Uterus (tissue), 2 donors: ENCODE measurements at regions not wholly inside any gene's neighbourhood (a gene's known extent, or its start where the extent isn't known, plus 50 kb on each side); places are given as distances from the start of the nearest gene placed in this dataset.

Experiments used
- POLR2A ChIP-seq, 2 donors: fragments of 450-650 bp; IDR thresholded peaks; one replicate each; pipeline ENCODE4 v1.6.1; 2016; ENCODE audit warnings: antibody characterized with exemption in 2 of 2, mild to moderate bottlenecking in 1 of 2, moderate library complexity in 1 of 2
- TF ChIP-seq, protein P1 (sequence below), 4 experiments: fragments of 200-600 bp in 2 of 4; fragments of 450-650 bp in 2 of 4; sonication (generic) in 2 of 4; IDR thresholded peaks; one replicate each; pipeline ENCODE4 v1.5.1; 2016 to 2019; ENCODE audit warnings: antibody characterized with exemption in 4 of 4, mild to moderate bottlenecking in 2 of 4, moderate library complexity in 1 of 4

DNA sequence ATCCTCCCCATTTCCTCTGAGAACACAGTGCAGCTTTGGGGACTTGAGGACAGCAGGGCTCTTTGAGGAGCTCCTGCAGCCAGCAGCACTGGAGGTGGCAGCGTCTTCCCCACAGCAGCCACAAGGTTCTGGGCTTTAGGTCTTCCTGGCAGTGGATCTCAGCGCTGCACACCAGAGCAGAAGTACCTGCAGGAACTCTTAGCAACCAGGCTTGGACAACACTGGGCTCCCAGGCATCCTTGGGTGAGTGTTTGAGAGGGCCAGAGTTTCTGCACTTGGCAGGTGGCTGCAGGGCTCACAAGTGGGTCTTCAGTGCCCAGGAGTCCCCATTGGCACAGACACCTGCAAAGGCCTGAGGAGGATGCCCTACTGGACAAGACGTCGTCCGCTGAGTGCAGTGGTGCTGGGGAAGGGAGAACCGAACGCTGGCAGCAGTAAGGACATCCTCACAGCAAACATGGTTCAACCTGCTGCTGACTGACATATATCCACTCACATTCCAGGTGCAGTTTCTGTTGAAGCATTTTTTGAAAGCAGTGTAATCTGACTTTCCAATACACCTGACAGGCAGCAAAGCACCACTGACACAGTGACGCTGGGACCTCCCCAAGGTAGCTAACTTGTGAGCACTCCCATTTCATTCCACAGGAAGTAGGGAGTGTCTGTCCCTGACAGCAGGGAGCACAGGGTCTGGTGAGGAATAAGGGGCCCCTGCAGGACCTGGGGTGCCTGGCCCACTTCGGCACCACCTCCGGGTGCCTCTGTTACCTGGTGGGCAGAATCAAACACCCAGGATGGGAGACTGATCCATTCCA is 149.9 kb upstream of the COPS8 start:
- TF ChIP-seq, protein P1, sequence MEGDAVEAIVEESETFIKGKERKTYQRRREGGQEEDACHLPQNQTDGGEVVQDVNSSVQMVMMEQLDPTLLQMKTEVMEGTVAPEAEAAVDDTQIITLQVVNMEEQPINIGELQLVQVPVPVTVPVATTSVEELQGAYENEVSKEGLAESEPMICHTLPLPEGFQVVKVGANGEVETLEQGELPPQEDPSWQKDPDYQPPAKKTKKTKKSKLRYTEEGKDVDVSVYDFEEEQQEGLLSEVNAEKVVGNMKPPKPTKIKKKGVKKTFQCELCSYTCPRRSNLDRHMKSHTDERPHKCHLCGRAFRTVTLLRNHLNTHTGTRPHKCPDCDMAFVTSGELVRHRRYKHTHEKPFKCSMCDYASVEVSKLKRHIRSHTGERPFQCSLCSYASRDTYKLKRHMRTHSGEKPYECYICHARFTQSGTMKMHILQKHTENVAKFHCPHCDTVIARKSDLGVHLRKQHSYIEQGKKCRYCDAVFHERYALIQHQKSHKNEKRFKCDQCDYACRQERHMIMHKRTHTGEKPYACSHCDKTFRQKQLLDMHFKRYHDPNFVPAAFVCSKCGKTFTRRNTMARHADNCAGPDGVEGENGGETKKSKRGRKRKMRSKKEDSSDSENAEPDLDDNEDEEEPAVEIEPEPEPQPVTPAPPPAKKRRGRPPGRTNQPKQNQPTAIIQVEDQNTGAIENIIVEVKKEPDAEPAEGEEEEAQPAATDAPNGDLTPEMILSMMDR (IDR thresholded peaks at IDR 0.05): no peak
- no peak for TF ChIP-seq POLR2A (IDR thresholded peaks at IDR 0.05)
